Activated gamma-delta T cell (primary cell): ENCODE measurements at regions not wholly inside any gene's neighbourhood (a gene's known extent, or its start where the extent isn't known, plus 50 kb on each side); places are given as distances from the start of the nearest gene placed in this dataset.

Experiments
- DNase-seq: peaks from one replicate; lab custom pipeline; 2025; lab: John Stamatoyannopoulos, UW

DNA sequence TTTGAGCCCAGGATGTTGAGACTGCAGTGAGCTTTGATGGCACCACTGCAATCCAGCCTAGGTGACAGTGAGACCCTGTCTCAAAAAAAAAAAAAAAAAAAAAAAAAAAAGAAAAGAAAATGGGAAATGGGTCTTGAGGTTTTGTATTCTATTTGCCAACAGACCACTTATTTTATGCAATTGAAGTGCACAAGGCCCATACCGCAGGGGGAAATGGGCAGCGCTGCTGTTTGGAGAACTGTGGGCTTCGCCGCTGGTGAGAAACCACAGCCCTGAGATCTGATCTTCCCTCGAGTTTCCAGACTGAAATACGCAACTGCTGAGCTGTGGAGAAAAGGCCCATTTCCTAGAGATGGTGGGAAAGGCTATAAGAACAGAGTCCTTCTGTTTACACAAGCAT, 512.0 kb downstream of the TCERG1L start:
- DNase-seq: no peak

DNA sequence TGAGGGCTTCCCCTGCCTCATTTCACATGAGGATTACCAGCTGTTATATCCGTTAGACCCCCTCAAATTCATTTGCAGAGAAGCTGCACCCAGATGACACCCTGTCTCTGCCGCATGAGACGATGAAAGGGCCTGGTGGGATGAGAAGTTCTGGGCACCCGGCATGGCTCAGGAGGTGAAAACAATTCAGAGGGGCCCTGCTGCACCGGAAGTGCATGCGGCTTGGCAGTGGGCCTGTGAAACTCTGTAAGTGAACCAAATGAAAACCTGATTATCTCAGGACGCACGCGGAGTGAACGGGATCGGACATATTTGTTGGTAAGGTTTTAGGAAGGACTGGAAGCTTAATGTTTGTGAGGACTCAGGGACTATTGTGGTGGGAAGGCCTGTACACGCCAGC, 511.2 kb downstream of the TCERG1L start:
- DNase-seq: no peak

DNA sequence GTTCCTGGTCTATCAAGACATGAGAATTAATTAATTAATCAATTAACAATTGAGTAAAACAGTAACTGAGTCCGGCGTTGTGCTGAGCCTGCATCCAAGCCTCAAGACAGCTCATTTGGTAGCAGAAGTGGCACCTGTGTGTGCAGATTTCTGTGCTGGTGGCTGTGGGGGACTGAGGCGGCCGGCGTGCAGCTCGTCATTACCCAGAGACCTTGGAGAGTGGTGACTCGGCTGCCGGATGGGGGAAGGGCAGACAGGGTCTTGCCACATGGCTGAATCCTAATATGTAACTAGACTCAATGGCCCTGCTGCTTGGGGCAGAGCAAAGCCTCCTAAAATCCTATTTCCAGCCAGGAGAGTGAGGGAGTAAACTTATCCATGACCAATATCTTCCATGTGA, 510.2 kb downstream of the TCERG1L start:
- no peak for DNase-seq

DNA sequence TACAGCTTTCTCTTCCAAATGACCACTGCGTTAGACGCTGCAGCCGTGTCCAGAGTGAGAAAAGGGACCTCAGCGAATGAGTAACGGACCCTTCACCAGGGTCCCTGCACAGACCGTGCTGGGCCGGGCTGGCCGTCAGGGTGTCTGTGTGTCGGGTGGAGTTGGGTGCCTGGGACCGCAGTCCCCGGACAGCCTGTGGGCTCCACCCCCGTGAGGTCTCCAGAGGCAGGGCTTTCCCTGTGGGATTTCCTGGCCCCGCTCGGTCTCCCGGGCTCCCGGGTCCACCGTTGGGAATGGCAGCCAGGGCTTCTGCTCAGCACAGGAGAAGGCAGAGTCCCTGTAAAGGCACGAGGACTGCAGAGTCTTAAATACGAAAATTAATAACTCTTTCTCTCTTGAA, 509.7 kb downstream of the TCERG1L start:
- DNase-seq: no peak

DNA sequence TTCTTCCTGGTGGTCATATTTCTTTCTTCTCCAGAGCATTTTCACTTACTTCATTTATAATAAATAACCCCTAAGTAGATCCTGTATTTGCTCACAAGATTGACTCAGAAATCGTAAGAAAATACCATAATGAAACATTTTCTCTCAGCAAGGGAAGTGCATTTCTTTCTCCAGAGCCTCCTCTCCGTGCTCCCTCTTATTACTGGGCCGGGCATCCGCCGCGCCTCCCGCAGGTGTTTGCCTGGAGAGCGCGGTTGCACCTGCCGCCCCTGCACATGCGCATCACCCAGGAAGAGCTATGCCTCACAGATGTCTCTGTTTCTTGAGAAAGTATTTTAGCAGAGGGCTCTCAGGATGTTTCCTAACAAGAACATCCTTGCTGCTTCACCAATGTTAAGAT, 509.2 kb downstream of the TCERG1L start:
- DNase-seq: no peak

DNA sequence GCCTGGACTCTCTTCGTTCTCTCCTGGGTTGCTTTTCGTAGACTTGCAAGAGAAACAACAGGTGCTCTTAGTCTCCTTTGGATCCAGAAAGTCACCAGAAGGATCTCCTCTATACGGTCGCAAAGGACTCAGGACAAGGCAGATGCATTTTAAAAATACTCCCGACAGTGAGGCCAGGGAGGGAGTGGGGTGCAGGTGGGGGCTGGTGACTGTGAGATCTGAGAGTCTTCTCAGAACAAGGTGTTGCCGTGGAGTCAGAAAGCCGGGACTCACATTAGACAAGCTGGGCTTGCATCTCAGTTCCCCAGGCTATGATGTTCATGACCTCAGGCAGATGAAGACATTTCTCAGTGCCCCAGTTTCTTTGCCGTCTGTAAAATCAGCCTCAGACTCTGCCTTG, 507.2 kb downstream of the TCERG1L start:
- DNase-seq: no peak

DNA sequence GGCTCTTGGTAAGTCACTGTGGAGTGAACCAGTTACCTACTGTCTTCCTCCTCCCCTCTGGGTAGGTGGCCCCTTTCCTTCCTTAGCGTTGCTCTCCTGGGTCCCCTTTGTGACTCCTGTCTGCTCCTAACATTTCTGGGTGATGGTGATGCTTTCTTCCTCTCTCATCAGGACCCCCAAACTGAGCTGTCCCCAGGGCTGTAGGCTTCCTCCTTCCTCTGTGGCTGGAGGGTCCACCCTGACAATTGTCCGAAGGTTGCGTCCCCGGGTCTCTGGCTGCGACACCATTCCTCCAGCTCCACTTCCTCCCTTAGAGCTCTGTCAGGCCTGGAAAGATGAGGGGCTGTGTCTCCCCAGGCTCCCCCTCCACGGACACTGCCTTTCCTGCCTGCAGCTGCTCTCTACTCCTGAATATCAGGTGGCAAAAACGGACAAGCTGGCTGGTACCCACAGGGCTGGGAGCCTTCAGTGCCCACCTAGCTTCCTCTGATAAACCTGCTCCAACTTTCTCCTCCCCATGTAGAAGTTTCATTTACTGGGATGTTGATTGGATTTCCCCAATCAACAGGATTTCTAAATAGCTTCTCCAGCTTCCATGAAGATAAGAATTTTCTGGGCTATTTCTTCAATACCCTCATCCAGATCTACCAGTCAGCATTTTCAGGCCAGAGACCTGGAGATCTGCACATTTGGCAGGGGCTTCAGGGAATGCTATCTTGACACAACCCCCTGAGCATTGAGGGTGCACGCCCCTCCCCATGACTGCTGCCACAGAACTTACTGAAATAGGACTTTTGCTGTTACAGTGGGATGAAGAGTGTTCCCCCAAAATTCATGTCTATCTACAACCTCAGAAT, 506.5 kb downstream of the TCERG1L start:
- DNase-seq: no peak

DNA sequence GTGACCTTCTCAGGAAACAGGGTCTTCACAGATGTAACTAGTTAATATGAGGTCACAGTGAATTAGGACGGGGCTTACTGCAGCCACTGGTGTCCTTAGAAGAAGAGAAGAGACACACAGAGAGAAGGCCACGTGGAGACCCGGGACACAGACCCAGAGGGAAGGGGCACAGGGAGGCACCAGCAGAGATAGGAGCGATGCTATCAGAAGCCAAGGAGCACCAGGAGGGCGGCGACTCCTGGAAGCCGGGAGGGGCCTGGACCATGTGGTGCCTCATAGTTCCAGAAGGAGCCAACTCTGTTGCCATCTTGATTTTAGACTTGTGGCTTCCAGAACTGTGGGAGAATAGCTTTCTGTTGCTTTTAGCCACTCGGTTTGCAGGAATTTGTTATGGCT, 505.9 kb downstream of the TCERG1L start:
- no peak for DNase-seq

DNA sequence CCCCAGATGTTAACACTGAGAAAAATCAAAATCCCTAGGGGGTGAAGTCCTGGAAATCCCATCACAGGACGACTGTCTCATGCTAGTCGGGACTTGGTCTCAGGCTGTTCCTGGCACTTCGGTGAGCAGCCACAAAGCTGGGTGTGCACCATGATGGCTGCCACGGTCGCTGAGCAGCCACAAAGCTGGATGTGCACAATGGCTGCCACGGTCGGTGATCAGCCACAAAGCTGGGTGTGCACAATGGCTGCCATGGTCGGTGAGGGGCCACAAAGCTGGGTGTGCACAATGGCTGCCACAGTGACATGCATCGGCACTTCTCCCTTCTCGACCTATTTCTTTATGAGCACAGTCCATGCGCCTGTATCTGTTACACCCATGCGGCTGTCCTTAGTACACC, 505.1 kb downstream of the TCERG1L start:
- no peak for DNase-seq

DNA sequence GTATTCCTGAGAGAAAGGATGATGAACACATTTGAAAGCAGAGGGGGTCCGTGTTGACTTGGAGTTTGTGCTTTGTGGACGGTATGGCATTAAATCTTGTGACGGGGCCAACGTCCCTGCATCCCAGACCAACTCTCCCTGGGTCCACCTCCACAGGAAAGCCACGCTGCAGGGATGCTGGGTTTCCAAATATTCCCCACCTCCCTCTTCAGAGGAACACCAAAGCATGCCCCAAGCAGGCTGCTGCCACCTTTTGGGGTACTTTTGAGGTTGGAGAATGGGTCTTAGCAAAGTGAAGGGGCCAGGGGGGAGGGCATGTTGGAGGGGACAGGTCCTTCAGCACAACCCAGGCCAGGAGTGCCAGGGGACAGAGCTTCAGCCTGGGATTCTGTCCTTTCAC, 504.4 kb downstream of the TCERG1L start:
- no peak for DNase-seq

DNA sequence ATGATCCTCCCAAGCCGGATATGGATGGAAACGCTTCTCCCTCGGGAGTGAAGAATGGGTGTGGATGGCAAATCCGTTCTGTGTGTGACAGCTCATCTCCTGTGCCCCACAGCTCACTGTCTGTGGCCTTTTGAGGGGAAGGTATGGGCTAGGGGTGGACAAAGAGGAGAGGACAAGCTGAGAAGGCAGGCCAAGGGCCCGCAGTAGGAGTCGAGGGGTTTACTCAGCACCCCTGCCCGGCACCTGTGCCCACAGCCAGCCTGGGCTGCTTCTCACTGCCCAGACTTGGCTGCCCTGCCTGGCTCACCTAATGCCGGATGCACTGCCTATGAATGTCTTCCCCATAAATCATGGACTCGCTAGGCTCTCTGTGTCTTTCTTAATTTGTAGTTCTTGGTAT, 503.8 kb downstream of the TCERG1L start:
- DNase-seq: no peak

DNA sequence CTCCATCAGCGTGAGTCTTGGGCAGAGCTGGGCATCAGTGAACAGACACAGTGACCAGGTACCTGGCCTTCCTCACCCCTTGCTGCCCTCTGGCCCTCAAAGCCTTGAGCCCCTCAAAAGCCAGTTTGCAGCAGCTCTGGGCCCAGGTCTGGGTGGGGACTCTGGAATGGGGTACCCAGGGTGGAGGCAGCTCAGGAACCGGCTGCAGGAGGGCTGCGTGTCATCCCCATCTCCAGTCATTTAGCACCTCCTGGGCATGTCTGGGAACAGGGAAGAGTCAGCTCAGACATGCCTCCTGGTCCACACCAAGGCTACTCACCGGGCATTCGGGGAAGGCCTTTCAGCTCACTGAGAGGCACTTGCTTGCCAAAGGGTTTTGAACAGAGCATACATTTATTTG, 503.3 kb downstream of the TCERG1L start:
- no peak for DNase-seq

DNA sequence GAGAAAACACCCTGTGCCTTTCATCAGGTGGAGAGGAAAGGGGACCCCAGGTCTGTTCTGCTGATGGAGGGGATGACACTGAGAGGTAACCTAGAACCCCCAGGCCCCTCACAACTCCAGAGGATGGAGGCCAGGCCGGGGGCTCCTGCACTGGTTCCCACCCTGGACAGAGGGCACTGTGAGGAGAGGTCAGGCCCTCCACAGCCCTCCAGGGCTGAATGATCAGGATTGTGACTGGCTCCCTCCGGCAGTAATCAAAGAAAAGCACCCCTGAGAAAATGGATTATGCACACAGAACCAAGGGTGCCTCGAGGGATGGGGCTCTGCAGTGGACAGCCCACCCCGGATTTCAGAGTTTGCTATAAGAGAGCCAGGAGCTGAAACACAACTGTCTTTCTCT, 502.8 kb downstream of the TCERG1L start:
- no peak for DNase-seq

DNA sequence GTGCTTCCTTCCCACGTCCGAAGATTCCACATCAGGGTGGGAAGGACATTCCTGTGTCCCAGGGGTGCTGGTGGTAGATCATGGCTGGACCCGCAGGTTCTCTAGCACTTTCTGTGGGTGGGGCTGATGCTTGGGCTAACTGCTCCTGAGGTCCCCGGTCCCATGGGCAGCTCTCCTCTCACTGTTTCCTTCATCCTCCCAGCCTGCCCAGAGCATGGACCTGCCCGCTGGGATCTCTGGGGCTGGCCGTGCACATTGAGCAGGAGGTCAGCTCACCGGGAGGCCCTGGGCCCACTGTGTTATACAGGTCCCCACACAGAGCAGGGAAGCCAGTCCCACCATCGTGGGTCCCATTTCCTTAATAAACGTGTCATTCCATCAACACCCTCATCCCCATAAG, 502.3 kb downstream of the TCERG1L start:
- DNase-seq: no peak

DNA sequence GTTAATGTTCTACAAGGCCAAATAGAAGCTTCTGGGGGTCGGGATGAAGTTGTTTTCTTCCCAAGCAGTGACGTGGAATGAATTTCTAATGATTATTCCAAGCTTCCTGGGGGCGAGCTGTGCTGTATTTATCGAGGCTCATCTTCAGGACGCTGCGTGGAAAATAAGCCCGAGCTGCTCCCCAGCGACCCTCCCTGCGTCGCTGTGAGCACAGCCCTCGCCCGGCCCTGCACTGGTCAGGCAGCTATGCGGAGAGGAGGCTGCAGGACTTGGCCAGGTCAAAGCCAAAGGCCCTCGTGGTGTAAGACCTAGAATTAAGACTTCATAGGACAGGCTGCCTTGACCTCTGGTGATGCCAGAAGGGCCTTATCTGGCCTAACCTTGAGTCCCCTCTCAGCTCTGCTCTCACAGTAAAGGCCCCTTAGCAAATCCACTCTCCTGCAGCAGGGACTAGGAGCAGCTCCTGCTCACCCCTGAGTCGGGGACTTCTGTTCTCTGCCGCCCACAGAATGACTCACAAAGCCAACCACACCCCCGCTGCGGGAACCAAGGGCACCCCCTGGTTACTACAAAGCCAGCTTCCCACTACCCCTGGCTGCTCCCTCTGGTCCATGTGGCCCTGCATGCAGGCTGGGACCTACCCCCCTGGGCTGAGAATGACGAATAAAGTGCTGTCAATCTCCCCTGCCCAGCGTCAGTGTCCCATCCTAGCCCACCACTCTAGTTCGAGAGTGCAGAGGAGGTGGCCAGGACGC, 501.6 kb downstream of the TCERG1L start:
- DNase-seq: no peak

DNA sequence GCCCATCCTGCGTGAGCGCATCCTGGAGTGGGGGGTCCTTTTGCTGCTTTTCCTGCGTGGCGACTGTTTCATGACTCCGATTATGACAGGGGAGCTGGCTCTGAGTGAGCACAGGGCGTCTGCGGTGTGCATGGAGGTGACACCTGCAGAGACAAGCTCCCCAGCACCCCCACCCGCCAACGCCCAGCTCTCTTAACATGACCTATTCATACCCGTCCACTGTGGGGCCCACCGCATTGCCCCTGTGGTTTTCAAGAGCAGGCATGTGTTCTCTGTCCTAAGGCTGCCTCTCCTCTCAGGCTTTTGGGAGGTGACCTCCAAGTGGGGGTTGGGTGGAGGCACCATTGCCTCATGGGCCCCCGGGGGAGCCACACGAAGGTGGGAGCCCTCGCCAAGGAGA, 500.7 kb downstream of the TCERG1L start:
- no peak for DNase-seq

DNA sequence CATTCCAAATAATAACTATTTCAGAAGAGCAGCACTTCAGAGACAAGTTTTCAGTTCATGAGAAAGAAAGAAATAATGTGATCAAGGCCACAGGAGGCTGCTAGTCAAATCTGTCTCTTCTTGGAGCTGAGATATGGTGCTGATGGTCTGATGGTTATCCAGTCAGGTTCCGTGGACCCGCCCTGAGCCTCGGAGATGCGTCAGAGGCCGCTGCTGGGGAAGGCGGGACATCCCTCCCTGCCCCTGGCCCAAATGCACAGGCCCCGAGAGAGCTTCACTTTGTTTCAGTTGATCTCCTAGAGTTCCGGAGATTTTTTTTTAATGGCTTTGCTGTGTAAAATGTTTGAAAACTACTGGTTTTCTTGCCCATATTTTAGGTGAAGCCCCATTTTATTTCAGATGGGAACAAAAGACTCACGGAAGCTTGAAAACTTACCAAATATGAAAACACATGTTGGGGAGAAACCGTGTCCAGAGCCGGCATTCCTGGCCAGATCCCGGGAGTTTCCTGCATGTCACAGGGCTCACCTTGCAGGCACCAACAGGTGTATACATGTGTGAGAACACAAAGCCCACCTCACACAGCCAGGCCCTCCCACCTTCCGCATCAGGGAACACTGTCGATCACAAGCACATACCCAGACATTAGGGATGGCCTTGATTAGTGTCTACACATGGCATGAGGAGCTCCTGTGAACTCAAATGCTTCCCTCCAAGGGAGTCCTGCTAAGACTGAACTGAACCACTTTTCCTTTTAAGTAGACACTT, 499.0 kb downstream of the TCERG1L start:
- no peak for DNase-seq

DNA sequence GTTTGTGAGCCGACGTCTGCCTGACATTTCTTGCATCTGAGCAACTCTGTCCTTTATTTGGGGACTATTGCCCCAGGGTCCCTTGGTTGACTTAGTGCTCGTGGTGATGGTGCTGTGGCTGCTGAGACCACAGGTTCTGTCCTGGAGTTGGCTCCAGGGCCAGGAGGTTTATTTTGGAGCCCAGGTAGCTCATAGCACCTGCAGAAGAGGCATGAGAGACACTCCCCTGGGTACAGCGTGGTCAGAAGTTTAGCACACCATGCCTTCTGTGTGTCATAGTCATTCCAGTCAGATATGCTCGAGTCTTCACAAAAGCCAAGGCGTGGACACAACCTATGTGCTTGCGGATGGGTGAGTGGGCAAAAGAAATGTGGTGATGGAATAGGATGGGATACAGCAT, 496.9 kb downstream of the TCERG1L start:
- no peak for DNase-seq

DNA sequence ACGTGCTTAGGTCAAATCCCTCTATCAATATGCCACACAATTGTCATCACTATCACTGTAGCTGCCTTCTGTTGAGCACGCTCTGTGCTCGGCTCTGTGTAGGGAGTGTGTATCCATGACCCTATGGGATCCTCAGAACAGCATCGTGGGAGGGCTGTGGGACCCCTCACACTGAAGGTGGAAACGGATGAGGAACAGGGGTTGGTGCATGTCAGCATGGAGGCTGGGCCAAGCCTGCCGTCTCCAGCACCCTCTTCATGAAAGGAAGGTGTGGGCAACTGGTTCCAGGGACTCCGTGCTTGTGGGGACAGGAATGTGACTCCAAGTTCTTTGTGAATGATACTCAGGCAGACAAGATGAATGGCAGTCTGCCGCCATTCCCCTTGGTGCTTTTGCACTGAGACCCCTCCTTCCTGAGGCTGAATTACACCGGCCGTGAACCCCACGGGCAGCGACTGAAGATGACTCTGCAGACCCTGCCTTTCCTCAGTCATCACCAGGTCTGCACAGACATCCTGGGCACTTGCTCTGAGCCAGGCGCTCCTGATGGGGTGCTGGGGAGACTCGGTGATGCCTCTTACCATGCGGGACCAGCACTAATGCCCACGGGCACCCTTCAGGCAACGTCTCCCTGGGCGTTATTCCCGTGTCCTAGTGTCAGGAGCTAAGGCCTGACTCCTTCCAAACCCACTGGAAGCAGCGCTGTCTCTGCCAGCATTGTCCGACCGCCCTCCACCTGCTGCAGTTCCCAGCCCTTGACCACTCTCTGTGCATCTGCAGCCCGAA, 495.2 kb downstream of the TCERG1L start:
- DNase-seq: no peak

DNA sequence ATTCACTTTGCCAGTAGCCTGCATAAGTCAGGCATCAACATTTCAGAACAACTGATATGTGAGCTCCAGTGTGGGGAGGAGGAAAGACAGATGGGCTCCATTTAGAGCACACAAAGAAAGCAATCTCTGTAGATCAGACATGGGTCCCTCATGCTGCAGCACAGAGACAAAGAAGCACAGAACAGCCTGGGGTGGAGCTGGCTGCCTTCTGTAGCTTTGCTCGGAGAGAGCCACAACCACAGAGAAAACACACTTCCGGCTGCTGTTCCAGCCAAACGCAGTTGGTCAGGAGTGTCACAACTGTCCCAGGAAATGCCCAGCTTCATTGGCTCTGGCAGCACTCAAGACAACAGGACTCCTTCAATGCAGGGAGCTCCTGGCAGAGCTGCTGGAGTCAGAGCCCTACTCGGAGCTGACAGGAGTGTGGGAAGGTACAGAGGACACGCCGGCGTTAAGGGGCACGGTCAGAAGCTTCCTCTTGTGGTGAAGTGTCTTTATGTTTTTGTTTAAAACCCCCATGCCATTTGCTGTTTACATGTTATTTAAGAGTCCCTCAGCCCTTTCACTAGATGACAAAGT, 494.4 kb downstream of the TCERG1L start:
- no peak for DNase-seq

DNA sequence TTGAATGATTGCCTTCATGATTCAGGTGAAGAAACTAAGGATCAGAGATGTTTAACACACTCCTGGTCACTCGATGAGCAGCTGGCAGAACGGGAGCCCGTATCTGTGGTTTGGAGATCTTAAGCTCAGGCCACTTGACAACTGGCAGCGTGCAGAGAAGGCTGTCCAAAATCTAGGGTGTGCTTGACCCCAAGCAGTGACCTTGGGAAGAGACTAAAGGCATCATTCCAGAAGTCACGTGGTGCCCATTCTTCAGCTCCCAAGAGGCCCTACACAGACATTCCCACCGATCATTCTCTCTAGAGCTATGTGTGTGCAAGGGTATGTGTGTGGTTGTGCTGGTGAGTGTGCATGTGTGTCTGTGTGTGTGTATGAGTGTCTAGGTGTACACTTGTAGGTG, 493.8 kb downstream of the TCERG1L start:
- DNase-seq: no peak
